VCaP (cell line): ENCODE measurements at regions not wholly inside any gene's neighbourhood (a gene's known extent, or its start where the extent isn't known, plus 50 kb on each side); places are given as distances from the start of the nearest gene placed in this dataset.

ENCODE experiments used
- H3K27ac ChIP-seq: fragments of 450-650 bp; 2 replicates; pipeline ENCODE4 v1.5.1; 2017
- CTCF ChIP-seq: fragments of 450-650 bp; conservative IDR thresholded peaks from 2 replicates; pipeline ENCODE4 v1.5.1; 2017; ENCODE audit warnings: mild to moderate bottlenecking, moderate library complexity

DNA sequence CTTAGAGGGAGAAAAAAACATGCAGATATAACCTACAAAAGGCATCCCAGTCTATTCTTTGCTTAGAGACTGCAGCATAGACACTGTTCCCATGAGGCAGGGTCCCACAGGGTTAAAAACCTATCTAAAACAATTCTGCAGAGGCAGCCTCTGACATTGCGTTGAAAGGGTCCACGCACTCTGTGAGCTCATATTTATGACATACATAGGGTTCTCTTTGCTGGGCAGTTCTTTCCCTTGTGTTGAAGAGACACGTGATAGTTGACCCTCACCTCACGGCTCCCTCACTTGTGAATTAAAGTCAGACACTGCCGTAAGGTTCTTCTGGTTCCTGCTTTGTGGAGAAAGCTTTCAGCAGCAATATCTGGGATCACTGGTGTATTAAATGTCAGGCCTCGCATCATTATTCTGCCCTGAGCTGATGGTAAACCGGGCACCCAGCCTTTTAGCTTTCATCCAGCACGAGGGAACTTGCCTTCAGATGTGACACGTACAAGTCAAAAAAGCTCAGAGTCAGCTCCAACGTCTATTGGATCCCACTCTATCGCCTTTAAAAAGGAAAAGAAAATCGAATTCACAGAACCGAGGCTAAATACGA, 52.8 kb upstream of the HNRNPU start:
- H3K27ac ChIP-seq = no peak overlapping the region
- TF ChIP-seq CTCF = no peak

- H3K27ac ChIP-seq = no peak overlapping the region
- no peak for TF ChIP-seq CTCF
These were observed 51.4 kb upstream of the HNRNPU start for GRCh38 chr1:244915736-244916135.

- no peak overlapping the region for H3K27ac ChIP-seq
- TF ChIP-seq CTCF = no peak
These were observed 50.4 kb upstream of the HNRNPU start for GRCh38 chr1:244914761-244915160.
